DND-41 (cell line): ENCODE measurements at regions not wholly inside any gene's neighbourhood (a gene's known extent, or its start where the extent isn't known, plus 50 kb on each side); places are given as distances from the start of the nearest gene placed in this dataset.

ENCODE experiments used
- CTCF ChIP-seq: IDR thresholded peaks from 2 replicates; pipeline ENCODE4 v1.5.1; 2012; ENCODE audit warnings: borderline replicate concordance, low read length, moderate library complexity, mild to moderate bottlenecking; ENCODE audit not compliant: poor library complexity, severe bottlenecking; ENCODE audit errors: extremely low read depth
- EZH2 ChIP-seq: IDR thresholded peaks from 3 replicates; pipeline ENCODE4 v1.6.1; 2012; ENCODE audit warnings: borderline replicate concordance, low read depth, mild to moderate bottlenecking, moderate library complexity, low read length, inconsistent platforms; ENCODE audit not compliant: severe bottlenecking

- TF ChIP-seq CTCF (no peak), EZH2 (no peak)
Measured at GRCh38 chr19:23527797-23528196, 132.5 kb upstream of the ZNF91 start.
